H1 (cell line): ENCODE measurements at regions not wholly inside any gene's neighbourhood (a gene's known extent, or its start where the extent isn't known, plus 50 kb on each side); places are given as distances from the start of the nearest gene placed in this dataset.

Experiments
- CEBPB ChIP-seq: IDR thresholded peaks from 2 replicates; pipeline ENCODE4 v1.6.1; 2012; ENCODE audit warnings: low read depth, low read length
- CTCF ChIP-seq, 3 experiments: IDR thresholded peaks; 1 replicate in 2 of 3; 2 replicates in 1 of 3; pipeline versions ENCODE4 v1.5.1 to v1.6.1; 2011; ENCODE audit warnings: low read length in 3 of 3, mild to moderate bottlenecking in 3 of 3, inconsistent platforms in 2 of 3, low read depth in 1 of 3, moderate library complexity in 1 of 3; ENCODE audit not compliant: insufficient read depth in 1 of 3; ENCODE audit errors: control extremely low read depth in 1 of 3

DNA sequence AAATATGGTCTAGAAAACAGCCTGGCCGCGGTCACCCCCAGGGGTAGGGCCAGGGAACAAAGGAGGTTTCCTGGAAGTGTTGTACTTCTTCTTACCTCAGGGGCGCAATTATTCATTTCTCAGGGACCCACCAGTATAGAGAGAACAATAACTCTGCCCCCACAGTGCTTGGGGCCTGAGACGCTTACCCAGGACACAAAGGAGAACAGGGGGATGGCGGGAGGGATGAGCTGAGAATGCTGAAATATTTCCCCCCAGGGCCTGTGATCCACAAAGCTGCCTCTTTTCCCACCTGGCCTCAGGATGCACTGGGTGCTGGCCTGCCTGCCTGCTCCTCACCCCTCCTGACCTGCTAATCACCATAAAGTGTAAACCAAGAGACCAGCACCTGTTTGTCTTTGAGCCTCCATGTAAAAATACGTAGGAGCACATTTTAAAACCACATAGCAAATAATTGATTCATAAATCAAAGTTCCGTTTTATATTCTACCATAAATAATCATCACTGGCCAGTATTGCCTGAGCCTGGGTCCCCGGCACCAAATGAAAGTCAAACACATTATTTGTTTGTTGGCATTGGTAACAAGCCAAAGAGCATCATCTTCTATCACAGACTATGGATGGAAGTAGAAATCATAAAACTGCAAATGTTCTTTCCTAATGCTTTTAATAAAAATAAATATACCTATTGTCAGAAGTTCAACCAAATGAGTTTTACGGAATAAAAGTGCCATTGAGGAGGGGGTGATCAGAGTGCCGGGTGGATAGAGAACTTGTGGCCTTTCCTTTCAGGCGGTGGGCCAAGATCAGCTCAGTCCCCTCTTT lies 67.3 kb upstream of the RMDN2 start:
- TF ChIP-seq CTCF (IDR thresholded peaks at IDR 0.05; ENCODE audit: control extremely low read depth in 1 of 3, insufficient read depth in 1 of 3, low read depth in 1 of 3, low read length in 3 of 3) (no peak), CEBPB (no peak)
